Transverse colon (tissue), 4 donors: ENCODE measurements at regions not wholly inside any gene's neighbourhood (a gene's known extent, or its start where the extent isn't known, plus 50 kb on each side); places are given as distances from the start of the nearest gene placed in this dataset.
A peak's percentile ranks its signal among the peaks of the same experiment; 100 is the strongest.

Experiments
- EP300 ChIP-seq: sonication (generic); formaldehyde crosslinking; IDR thresholded peaks from one replicate; pipeline ENCODE4 v1.6.1; 2017; ENCODE audit warnings: antibody characterized with exemption, low read depth
- POLR2AphosphoS5 ChIP-seq, 3 donors: sonication (generic); formaldehyde crosslinking; IDR thresholded peaks; one replicate each; pipeline ENCODE4 v1.6.1; 2016; ENCODE audit warnings: antibody characterized with exemption in 3 of 3
- TF ChIP-seq, protein P1 (sequence below), 5 experiments: fragments of 200-600 bp in 3 of 5; fragments of 450-650 bp in 2 of 5; sonication (generic) in 3 of 5; IDR thresholded peaks; 1 replicate in 2 of 5; 2 replicates in 3 of 5; pipeline ENCODE4 v1.5.1; 2016 to 2017; ENCODE audit warnings: antibody characterized with exemption in 5 of 5, inconsistent platforms in 3 of 5, mild to moderate bottlenecking in 2 of 5, moderate library complexity in 1 of 5

DNA sequence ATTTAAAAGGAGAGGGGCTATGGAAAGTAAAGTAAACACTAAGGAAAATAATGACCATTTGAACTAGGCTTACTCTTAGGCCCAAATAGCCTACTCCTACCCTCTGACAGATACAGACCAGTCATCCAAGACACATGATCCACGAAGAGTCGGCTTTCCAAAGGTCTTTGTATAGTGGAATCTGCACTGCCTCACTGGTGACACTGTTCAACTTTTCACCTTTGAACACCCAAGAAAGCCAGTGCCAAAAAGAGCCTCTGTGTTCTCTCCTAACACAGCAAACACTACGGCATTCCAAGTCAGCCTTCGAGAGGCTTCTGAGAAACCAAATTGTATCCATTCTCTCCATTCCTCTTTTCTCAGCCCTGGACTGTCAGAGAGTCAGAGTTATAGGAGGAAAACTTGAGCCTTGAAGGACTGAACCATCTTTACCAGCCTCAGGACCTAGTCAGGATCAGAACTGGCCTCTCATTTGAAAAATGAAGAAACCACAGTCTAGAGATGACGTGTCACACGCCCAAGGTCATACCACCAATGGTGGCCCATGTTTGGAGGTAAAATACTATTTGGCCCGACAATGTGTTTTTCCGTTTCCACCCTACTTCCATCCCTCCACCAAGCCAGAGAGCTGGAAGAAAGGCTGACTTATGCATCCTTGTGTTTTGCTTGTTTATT is 267.4 kb upstream of the ACVR2A start:
- peak in 1 of 3 donors; percentile 26 for TF ChIP-seq POLR2AphosphoS5 (IDR thresholded peaks at IDR 0.05)
- TF ChIP-seq, protein P1, sequence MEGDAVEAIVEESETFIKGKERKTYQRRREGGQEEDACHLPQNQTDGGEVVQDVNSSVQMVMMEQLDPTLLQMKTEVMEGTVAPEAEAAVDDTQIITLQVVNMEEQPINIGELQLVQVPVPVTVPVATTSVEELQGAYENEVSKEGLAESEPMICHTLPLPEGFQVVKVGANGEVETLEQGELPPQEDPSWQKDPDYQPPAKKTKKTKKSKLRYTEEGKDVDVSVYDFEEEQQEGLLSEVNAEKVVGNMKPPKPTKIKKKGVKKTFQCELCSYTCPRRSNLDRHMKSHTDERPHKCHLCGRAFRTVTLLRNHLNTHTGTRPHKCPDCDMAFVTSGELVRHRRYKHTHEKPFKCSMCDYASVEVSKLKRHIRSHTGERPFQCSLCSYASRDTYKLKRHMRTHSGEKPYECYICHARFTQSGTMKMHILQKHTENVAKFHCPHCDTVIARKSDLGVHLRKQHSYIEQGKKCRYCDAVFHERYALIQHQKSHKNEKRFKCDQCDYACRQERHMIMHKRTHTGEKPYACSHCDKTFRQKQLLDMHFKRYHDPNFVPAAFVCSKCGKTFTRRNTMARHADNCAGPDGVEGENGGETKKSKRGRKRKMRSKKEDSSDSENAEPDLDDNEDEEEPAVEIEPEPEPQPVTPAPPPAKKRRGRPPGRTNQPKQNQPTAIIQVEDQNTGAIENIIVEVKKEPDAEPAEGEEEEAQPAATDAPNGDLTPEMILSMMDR (IDR thresholded peaks at IDR 0.05), result no peak
- TF ChIP-seq EP300, result no peak
